GM21423 (cell line): ENCODE measurements at regions not wholly inside any gene's neighbourhood (a gene's known extent, or its start where the extent isn't known, plus 50 kb on each side); places are given as distances from the start of the nearest gene placed in this dataset.
"Not testable (repeated sequence)": the region's sequence is repeated elsewhere in the genome, so short reads cannot be mapped to it uniquely, and the experiment has no call there.

ENCODE experiments used
- ATAC-seq: cut with Tn5 transposase; IDR thresholded peaks from one replicate; pipeline ENCODE4 v1.9.1; 2021; ENCODE audit warnings: mild to moderate bottlenecking, moderate library complexity; ENCODE audit not compliant: unreplicated experiment

DNA sequence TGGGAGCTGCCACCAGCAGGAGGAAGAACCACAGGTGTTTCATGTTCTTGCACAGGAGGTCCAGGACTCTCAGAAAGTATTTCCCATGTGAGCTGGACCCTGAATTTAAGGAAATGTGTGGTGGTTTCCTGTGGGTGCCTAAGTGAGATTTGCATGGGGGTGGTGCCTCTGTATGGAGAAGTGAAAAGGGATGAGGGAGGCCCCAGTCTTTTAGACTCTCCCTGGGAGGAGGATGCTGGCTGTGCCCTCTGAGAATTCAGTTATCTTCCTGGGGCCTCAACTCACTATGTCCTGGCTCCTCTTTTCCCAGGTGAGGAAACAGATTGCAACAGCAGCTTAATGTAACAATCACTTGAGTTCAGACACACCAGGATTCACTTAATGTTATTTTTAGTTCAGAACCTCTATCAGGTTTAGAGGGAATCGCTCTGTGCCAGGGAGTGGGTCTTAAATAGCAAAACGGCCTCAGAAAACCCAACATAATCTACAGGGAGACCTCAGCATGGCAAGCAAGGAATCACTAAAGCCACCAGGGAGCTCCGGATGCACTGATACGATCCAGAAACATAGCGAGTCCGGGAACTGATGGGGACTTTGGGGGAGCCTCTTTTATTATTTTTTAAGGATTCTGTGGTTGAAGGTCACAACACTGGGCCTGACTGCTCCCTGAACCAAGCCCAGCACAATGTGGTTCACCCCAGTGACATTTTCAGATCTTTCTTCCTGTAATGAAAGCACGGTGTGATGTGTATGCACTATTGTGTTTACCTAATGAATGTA, 823.5 kb downstream of the TMEM121 start:
- not testable (repeated sequence) for ATAC-seq

DNA sequence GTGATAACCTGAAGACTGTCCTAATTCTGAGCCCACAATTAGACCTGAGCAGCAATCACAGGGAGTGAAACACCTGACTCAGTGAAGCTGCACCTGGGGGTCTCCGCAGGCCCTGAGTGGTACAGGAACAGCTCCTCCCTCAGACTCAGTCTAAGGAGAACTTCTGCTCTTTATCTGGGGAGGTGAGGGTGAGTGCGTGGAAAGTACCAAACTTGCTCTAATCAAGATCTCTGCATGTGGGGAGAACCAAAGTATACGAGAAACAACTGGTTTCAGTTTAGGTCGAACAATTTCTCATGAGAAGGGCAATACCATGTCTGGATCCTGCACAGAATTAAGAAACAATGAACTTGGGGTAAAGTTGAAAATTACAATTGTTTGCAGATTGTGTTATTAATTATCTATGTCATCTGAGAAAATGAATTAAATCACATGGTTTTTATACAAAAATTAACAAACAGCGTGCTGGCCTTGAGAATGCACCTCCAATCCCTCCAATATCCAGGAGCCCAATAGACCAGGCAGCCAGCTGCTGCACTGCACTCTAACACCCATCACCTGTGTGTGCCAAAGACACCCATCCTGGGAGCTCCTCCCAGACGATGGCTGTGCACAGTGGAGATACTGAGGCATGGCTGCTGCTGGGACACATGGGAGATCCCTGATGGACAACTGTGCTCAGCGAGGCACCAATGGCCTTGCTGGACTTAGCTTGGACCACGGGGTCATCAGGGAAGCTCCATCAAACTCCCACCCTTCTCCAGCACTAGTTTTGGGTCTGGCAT, 828.8 kb downstream of the TMEM121 start:
- ATAC-seq, result not testable (repeated sequence)

DNA sequence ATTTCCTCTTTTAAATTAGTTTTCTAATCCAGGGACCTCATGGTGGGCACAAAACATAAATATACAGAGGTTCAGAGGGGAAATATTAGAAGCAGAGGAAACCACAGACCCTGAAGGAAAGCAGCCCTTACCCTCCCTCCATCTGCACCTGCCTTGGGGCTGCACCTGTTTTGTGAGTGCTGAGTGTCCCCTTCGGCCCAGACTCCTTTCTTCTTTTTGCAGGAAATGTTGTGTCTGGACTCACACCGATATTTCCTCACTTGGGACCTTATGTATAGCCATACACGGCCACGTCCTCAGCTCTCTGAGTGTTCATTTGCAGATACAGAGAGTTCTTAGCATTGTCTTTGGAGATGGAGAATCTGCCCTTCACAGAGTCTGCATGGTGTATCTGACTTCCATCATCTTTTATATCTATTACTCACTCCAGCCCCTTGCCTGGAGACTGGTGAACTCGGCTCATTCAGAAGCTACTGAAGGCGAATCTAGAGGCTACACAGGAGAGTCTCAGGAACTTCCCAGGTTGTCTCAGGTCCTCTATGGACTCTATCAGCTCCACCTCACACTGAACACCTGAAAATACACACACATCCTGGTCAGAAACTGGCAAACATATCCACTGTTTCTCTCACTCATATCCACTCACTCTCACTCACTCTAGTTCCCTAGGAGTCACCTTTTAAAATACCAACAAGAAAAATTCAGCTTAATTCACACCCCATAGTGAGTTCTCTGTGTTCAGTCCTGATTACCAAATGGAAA, 829.7 kb downstream of the TMEM121 start:
- ATAC-seq, result not testable (repeated sequence)

DNA sequence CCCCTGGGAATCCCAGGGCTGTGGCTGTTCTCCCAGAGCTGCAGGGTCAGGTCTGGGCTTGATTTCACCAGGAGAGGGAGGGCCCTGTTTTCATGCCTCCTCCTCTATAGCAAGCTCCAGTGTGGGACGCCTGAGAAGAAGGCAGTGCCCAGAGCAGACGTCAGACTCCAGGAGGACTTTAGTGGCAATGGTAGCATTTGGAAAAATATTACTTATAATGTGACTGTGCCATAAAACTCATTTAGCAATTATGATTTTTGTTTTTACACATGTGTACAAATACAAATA, 830.2 kb downstream of the TMEM121 start:
- not testable (repeated sequence) for ATAC-seq

DNA sequence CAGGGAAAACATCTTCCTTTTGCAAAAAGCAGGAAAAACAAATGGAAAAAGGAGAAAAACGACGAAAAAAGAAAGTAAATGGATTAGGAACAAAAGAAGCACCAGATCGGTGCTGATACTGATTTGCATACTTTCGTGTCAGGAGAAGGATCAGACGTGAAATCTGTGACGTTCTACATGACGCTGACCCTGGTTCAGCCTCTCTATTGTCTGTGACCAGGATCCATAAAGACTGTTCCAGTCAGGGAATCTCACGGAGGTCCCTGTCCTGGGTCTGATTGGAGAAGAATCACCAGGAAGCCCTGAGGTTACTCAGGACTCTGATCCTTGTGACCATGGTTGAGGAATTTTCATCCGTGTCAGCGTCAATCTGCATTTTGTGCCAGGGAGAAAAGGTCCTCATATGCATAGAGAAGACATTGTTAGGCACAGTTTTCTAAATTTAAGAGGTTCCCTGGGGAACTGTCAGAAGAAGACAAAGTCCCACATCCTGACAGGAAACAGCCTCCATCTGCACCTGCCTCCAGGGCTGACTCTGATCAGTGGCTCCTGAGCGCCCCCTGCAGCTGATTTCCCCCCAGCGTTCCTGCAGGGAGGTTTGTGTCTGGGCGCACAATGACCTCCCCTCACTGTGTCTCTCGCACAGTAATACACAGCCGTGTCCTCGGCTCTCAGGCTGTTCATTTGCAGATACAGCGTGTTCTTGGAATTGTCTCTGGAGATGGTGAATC, 832.9 kb downstream of the TMEM121 start:
- ATAC-seq, result not testable (repeated sequence)

DNA sequence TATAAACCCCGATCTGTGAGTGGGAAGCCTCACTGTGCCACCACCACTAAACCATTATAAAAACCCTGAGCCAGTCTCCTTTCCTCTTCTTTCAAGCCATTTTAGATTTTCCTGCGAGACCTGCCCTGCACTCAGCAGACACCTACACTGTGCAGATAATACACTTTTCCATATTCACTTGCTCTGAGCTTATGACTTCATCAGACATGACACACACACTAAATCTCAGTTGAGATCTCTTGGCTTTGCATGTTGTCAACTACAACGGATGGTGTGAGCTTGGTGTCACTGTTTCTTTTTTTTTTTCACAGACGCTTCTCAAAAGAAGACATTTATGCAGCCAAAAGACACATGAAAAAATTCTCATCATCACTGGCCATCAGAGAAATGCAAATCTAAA, 839.0 kb downstream of the TMEM121 start:
- not testable (repeated sequence) for ATAC-seq

DNA sequence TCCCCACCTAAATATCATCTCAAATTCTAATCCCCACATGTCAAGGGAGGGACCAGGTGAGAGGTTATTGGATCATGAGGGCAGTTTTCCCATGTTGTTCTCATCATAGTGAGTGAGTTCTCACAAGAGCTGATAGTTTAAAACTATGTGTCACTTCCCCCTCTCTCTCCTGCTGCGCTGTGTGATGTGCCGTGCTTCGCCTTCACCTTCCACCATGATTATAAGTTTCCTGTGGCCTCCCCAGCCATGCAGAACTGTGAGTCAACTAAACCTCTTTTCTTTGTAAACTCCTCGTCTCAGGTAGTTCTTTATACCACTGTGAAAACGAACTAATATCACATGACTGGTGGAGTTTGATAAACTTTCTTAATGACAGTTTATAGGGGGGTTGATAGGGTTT, 839.5 kb downstream of the TMEM121 start:
- ATAC-seq, result not testable (repeated sequence)

DNA sequence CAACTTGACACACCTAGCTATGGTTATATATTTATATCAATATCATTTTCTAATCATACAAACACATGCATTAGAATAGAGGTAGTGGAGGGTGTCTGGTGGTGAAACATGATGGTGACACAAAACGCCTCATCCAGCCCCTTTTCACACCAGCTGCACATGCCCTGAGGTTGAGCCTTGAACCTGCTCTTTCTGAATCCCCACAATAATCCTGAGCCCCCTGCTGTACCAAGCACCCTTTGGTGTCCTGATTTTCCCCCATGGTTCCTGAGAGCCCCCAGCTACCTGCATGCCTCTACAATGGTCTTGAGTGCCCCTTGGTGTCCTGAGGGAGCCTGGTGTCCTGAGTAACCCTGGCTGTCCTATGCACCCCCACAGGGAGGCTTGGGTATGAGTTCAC, 840.6 kb downstream of the TMEM121 start:
- not testable (repeated sequence) for ATAC-seq

DNA sequence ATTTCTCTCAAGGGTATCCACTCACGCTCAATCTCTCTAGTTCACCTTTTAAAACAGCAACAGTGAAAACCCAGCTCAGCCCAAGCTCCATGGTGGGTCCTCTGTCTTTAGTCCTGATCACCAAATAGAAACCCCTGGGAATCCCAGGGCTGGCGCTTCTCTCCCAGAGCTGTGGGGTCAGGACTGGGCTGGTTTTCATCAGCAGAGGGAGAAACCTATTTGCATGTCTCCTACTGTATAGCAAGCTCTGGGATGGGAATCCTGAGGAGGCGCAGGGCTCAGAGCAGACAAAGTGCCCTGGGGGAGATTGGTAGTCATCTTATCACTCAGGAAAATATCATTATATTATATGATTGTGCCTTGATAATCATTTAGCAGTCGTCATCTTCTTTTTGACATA, 843.1 kb downstream of the TMEM121 start:
- not testable (repeated sequence) for ATAC-seq

DNA sequence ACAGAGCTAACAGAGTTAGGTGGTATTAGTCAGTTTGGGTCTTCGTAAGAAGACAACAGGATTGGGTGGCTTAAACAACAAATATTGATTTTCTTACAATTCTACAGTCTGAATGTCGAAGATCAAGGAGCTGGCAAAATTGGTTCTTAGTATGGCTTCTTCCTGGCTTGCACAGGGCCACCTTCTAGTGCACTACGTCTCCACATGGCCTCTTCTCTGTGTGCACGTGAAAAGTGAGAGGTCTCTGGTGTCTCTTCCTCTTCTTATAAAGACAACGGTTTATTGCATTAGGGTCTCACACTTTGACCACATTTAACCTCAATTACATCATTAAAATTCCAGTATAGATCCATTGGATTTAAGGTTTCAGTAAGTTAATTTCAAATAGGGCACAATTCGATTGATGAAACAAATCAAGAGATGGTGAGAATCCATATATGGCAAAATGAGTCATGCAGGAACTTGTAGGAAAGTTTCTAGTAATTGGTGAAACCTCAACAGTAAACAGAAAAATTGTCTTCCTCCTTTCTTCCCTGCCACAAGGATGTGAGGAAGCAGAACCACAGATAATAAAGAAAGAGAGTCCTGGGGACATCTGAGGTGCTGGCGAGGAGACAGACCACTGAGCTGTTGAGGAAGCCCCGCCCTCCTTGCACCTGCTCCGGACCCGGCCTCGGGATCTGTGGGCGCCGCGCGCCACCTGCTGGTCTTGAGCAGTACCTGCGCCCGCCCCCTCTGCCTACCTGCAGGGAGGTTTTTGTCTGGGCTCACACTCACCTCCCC, 846.7 kb downstream of the TMEM121 start:
- peak; percentile 69 for ATAC-seq

DNA sequence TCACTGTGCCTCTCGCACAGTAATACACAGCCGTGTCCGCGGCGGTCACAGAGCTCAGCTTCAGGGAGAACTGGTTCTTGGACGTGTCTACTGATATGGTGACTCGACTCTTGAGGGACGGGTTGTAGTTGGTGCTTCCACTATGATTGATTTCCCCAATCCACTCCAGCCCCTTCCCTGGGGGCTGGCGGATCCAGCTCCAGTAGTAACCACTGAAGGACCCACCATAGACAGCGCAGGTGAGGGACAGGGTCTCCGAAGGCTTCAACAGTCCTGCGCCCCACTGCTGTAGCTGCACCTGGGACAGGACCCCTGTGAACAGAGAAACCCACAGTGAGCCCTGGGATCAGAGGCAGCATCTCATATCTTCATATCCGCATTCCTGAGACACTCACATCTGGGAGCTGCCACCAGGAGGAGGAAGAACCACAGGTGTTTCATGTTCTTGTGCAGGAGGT, 847.3 kb downstream of the TMEM121 start:
- ATAC-seq, result not testable (repeated sequence)

DNA sequence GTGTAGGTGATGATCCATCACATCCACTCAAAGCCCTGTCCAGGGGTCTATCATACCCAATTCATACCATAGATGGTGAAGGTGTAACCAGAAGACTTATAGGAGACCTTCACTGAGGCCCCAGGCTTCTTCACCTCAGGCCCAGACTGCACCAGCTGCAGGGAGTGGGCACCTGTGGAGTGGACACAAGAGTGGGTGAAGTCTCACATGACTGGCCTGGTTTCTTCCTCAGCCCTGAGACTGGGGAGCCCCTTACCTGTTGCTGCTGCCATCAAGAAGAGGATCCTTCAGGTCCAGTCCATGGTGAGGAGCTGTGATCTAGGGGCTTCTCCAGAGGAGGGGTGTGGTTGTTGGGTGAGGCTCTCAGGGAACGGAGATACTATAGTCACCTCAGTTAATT, 851.0 kb downstream of the TMEM121 start:
- ATAC-seq, result no peak

DNA sequence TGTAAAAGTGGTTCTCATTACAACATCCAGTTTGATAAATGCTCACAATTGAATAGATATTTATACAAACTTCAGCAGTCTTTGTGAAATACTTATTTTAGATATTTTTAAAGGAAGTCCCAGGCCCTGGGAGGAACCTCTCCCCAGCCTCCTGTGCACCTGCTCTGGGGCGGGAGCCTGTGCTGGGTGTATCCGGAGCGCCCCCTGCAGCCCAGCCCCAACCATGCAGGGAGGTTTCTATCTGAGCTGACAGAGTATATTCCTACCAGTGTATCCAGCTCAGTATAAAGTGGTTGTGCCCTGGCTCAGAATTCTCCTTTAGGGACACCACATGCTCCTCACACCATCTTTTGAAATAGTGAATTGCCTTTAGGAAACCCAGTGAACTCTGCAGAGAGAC, 851.8 kb downstream of the TMEM121 start:
- no peak for ATAC-seq

DNA sequence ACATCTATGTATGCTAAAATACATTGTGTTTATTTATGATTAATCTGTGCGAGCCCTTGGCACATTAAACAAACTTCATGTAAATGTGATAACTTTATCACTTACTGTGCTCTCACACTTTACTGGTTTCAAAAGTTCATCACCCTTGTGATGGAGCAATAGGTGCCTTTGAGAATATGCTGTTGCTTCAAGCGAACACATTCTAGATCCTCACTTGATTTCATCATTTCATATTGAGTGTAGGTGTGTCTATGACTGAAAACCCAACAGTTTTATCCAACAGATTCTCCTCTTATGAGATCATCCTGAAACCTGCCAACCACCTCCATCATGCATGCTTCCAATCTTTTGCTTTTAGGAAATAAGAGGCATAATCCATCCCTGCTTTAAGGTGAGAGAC, 854.4 kb downstream of the TMEM121 start:
- no peak for ATAC-seq

DNA sequence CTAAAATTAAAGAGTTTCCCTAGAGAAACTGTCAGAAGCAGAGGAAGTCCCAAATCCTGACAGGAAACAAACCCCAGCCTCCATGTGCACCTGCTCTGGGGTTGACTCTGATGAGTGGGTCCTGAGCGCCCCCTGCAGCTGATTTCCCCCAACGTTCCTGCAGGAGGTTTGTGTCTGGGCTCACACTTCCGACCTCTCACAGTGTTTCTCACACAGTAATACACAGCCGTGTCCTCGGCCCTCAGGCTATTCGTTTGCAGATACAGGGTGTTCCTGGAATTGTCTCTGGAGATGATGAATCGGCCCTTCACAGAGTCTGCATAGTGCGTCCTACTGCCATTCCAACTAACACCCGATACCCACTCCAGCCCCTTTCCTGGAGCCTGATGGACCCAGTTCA, 862.8 kb downstream of the TMEM121 start:
- ATAC-seq, result not testable (repeated sequence)

DNA sequence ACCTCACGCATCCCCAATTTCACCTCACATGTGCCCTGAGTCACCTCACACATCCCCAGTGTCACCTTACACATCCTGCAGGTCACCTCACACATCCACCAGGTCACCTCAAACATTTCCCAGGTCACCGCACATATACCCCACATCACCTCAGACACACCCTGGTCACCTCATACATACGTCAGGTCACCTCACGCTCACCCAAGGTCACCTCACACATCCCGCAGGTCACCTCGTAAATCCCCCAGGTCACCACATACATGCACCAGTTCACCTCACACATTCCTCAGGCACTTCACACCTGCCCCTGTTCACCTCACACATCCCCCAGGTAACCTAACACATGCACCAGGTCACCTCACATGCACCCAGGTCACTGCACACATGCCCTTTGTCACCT, 864.0 kb downstream of the TMEM121 start:
- ATAC-seq, result no peak

DNA sequence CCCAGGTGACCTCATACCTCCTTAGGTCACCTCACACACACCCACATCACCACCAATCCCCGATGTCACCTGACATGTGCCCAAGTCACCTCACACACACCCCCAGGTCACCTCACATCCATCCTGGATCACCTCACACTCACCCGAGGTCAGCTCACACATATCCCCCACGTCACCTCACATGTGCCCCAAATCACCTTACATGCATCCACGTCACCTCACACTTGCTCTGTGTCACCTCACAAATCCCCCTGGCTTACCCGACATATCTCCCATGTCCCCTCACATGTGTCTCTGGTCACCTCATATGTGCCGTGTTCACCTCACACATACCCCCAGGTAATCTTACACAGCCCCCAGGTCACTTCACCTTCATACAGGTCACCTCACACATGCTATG, 864.6 kb downstream of the TMEM121 start:
- ATAC-seq, result no peak

DNA sequence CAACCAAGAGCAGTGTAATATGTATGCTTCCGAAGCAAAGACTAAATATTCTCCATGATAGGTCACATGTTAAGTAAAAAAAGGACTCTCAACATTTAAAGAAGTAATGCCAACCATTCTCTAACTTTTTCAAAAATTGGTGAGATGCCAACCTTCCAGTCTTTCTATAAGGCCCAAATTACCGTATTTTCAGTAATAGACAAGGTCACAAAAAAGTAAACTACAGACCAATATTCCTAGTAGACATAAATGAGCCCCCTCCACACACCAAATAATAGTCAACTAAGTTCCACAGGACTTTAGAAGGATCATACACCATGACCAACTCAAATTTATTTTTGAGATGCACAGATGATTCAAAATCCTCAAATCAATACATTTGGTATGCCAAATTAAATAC, 867.4 kb downstream of the TMEM121 start:
- ATAC-seq, result no peak

DNA sequence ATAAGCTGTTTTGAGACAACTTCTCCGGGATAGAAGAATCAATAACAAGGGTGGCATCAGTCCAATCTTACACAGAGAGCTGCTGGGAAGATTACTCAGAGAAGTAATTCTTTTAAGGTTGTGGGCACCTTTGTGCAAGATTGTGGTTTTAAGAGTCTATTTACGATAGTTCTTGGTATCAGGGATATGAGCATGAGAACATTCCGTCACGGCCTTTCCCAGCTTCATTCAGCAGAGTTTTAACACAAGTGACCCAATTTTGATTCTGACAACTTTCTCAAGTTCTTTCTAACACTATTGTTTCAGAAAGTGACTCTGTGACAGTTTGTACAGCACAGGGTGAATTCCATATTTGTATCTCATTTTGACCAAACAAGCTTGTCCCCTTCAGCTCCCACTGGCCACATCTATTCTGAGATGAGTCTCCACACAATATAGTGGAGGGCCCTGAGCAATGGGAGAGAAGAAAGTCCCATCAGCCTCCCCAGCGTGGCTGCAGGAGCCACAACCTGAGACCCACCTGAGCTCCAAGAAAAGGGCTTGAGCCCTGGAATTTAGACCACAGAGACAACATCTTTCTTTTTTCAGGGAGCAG, 869.2 kb downstream of the TMEM121 start:
- ATAC-seq, result no peak

DNA sequence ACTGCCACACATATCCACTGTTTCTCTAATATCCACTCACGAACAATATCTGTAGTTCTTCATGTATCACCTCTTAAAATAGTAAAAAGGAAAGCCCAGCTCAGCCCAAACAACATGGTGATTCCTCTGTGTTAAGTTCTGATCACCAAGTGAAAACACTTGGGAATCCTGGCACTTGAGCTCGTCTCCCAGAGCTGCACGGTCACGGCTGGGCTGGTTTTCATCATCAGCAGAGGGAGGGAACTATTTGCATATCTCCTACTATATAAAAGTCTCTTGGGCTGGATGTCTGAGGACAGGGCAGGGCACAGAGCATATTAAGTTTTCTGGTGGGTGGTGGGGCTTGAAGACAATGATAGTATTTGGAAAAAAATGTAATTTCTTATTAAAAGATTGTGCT, 870.6 kb downstream of the TMEM121 start:
- no peak for ATAC-seq
